ENCODE measurements at regions not wholly inside any gene's neighbourhood (a gene's known extent, or its start where the extent isn't known, plus 50 kb on each side); places are given as distances from the start of the nearest gene placed in this dataset.

GRCh38 chr2:128637481-128638155, 318.9 kb upstream of the HS6ST1 start:
- TF ChIP-seq CTCF (conservative IDR thresholded peaks at IDR 0.05 in 1 of 2, IDR thresholded peaks at IDR 0.05 in 1 of 2; ENCODE audit: low read depth in 1 of 2, low read length in 2 of 2) (no peak), EZH2 (IDR thresholded peaks at IDR 0.05; ENCODE audit: low read length, missing control alignments) (no peak)
